Ovary (tissue), 7 donors: ENCODE measurements at regions not wholly inside any gene's neighbourhood (a gene's known extent, or its start where the extent isn't known, plus 50 kb on each side); places are given as distances from the start of the nearest gene placed in this dataset.
"Not testable (repeated sequence)": the region's sequence is repeated elsewhere in the genome, so short reads cannot be mapped to it uniquely, and the experiment has no call there.

Experiments used
- DNase-seq, 5 donors: peaks; one replicate each; pipeline ENCODE4 v3.0.0-alpha.2; 2019 to 2020
- H3K27ac ChIP-seq, 2 donors: fragments of 200-600 bp; one replicate each; pipeline versions ENCODE4 v1.5.1 to v1.8.0; 2019 to 2022
- H3K27me3 ChIP-seq: fragments of 200-600 bp; one replicate; pipeline ENCODE4 v1.8.0; 2022
- H3K36me3 ChIP-seq: fragments of 200-600 bp; sonication (generic); one replicate; pipeline ENCODE4 v1.5.1; 2019
- H3K4me1 ChIP-seq: one replicate; pipeline ENCODE4 v1.8.1; 2013; ENCODE audit warnings: mild to moderate bottlenecking, moderate library complexity; ENCODE audit not compliant: insufficient read depth
- H3K4me3 ChIP-seq: fragments of 200-600 bp; sonication (generic); one replicate; pipeline ENCODE4 v1.5.1; 2017
- H3K9me3 ChIP-seq, 2 donors: fragments of 200-600 bp in 1 of 2; sonication (generic) in 1 of 2; one replicate each; pipeline versions ENCODE4 v1.5.1 to v1.8.1; 2013 to 2019; ENCODE audit warnings: mild to moderate bottlenecking in 1 of 2, moderate library complexity in 1 of 2
- CTCF ChIP-seq, 3 donors: fragments of 450-650 bp in 2 of 3; fragments of 200-600 bp in 1 of 3; IDR thresholded peaks; one replicate each; pipeline versions ENCODE4 v1.5.1 to v1.8.0; 2016 to 2022; ENCODE audit warnings: antibody characterized with exemption in 3 of 3, mild to moderate bottlenecking in 1 of 3
- EP300 ChIP-seq: sonication (generic); formaldehyde crosslinking; IDR thresholded peaks from one replicate; pipeline ENCODE4 v1.6.1; 2017; ENCODE audit warnings: antibody characterized with exemption
- POLR2A ChIP-seq: fragments of 450-650 bp; IDR thresholded peaks from one replicate; pipeline ENCODE4 v1.6.1; 2017; ENCODE audit warnings: antibody characterized with exemption, mild to moderate bottlenecking, moderate library complexity
- WGBS, 3 donors: extraction: QIAGEN DNeasy Blood & Tissue Kit in 1 of 3; methylation state at CpG; one replicate each; pipeline versions ENCODE4 v1.1.5 to v1.1.7; 2013 to 2017; 5-methylcytosine and 5-hydroxymethylcytosine counted together
- intact Hi-C, 4 donors: fragments of 100-400 bp; cut with DNase I; formaldehyde crosslinking; loops; one replicate each; pipeline versions ENCODE4 v1.11.0 to v1.15.1; 2022 to 2023
- donor health status: DM: no; HTN: no; CAD: no; lungs with moderate emphysema.
- donor health status: DM: no; HTN: no; CAD: no.
- donor health status: Bipolar disorder and iron deficiency.
- donor health status: DM: no; HTN: no; CAD: no.
- donor health status: DM: yes; HTN: yes; CAD: no.

- no peaks in the 10 kb centered on the region for H3K27me3 ChIP-seq
- H3K9me3 ChIP-seq = no peaks in the 10 kb centered on the region
- intact Hi-C loops = no loop called here
- 36 to 45% (median 37%) methylated on average over 3 of the region's 3 CpGs for WGBS, 3 donors
- H3K36me3 ChIP-seq = no peaks in the 10 kb centered on the region
- no peak overlapping the region for H3K4me3 ChIP-seq
- H3K27ac ChIP-seq = no peak overlapping the region
- DNase-seq = no peak
- no peak for TF ChIP-seq POLR2A
- TF ChIP-seq CTCF (IDR thresholded peaks at IDR 0.05) = no peak
- no peak for TF ChIP-seq EP300
- H3K4me1 ChIP-seq = no peaks in the 10 kb centered on the region
Measured at GRCh38 chr6:148004651-148005050, 338.0 kb upstream of the SASH1 start.

GRCh38 chr6:148005806-148006205 is 336.8 kb upstream of the SASH1 start:
- H3K27ac ChIP-seq = no peak overlapping the region
- no peaks in the 10 kb centered on the region for H3K27me3 ChIP-seq
- H3K9me3 ChIP-seq = no peaks in the 10 kb centered on the region
- no peak overlapping the region for H3K4me3 ChIP-seq
- TF ChIP-seq EP300 = no peak
- no peak for TF ChIP-seq CTCF (IDR thresholded peaks at IDR 0.05)
- TF ChIP-seq POLR2A = no peak
- 86 to 97% (median 94%) methylated on average over 6 of the region's 6 CpGs for WGBS, 3 donors
- intact Hi-C loops = no loop called here
- no peaks in the 10 kb centered on the region for H3K4me1 ChIP-seq
- no peaks in the 10 kb centered on the region for H3K36me3 ChIP-seq
- DNase-seq = no peak

GRCh38 chr6:148010516-148010915 is 332.1 kb upstream of the SASH1 start:
- DNase-seq, H3K4me1 ChIP-seq, H3K27me3 ChIP-seq, H3K36me3 ChIP-seq, H3K4me3 ChIP-seq, H3K9me3 ChIP-seq, intact Hi-C loops, H3K27ac ChIP-seq: not testable (repeated sequence)

- H3K36me3 ChIP-seq = no peaks in the 10 kb centered on the region
- no peaks in the 10 kb centered on the region for H3K27me3 ChIP-seq
- 82 to 92% (median 86%) methylated on average over 1 of the region's 1 CpG for WGBS, 3 donors
- DNase-seq = no peak
- H3K9me3 ChIP-seq = no peaks in the 10 kb centered on the region
- TF ChIP-seq EP300 = no peak
- TF ChIP-seq POLR2A = no peak
- intact Hi-C loops = no loop called here
- H3K27ac ChIP-seq = no peak overlapping the region
- no peak overlapping the region for H3K4me3 ChIP-seq
- no peaks in the 10 kb centered on the region for H3K4me1 ChIP-seq
Measured at GRCh38 chr6:148016013-148016412, 326.6 kb upstream of the SASH1 start.

- no peaks in the 10 kb centered on the region for H3K27me3 ChIP-seq
- 11 to 32% (median 23%) methylated on average over 1 of the region's 1 CpG for WGBS, 3 donors
- no peak for DNase-seq
- H3K4me1 ChIP-seq = no peaks in the 10 kb centered on the region
- peaks cover 0 to 3% of the 10 kb centered on the region in 2 donors for H3K9me3 ChIP-seq
- intact Hi-C loops = loop anchor here in 1 of 4 donors (10.0 kb wide), 1 partner anchor 1296 kb away; no protein-coding TSS in a partner anchor
- H3K4me3 ChIP-seq = no peak overlapping the region
- no peak overlapping the region for H3K27ac ChIP-seq
- H3K36me3 ChIP-seq = no peaks in the 10 kb centered on the region
- no peak for TF ChIP-seq POLR2A
- TF ChIP-seq EP300 = no peak
- TF ChIP-seq CTCF (IDR thresholded peaks at IDR 0.05) = no peak
Measured at GRCh38 chr6:148021165-148021564, 321.5 kb upstream of the SASH1 start.

GRCh38 chr6:148021699-148022098 is 320.9 kb upstream of the SASH1 start:
- peaks cover 0 to 3% of the 10 kb centered on the region in 2 donors for H3K9me3 ChIP-seq
- DNase-seq = no peak
- no peaks in the 10 kb centered on the region for H3K4me1 ChIP-seq
- no peak overlapping the region for H3K27ac ChIP-seq
- intact Hi-C loops = loop anchor here in 1 of 4 donors (10.0 kb wide), 1 partner anchor 1297 kb away; no protein-coding TSS in a partner anchor
- no peak overlapping the region for H3K4me3 ChIP-seq
- no peaks in the 10 kb centered on the region for H3K27me3 ChIP-seq
- no peaks in the 10 kb centered on the region for H3K36me3 ChIP-seq
- TF ChIP-seq CTCF (IDR thresholded peaks at IDR 0.05) (no peak), EP300 (no peak), POLR2A (no peak)
- 61 to 71% (median 68%) methylated on average over 5 of the region's 5 CpGs for WGBS, 3 donors

GRCh38 chr6:148022279-148022678 is 320.4 kb upstream of the SASH1 start:
- intact Hi-C loops = loop anchor here in 1 of 4 donors (10.0 kb wide), 1 partner anchor 1297 kb away; no protein-coding TSS in a partner anchor
- not testable (repeated sequence) for H3K27ac ChIP-seq, H3K36me3 ChIP-seq, DNase-seq, H3K9me3 ChIP-seq, H3K4me3 ChIP-seq, H3K27me3 ChIP-seq, H3K4me1 ChIP-seq
- WGBS, 3 donors = 94 to 96% (median 95%) methylated on average over 8 of the region's 8 CpGs
